ENCODE measurements at regions not wholly inside any gene's neighbourhood (a gene's known extent, or its start where the extent isn't known, plus 50 kb on each side); places are given as distances from the start of the nearest gene placed in this dataset.

- H3F3A ChIP-seq (ENCODE audit: insufficient read depth): no peaks in the 10 kb centered on the region
- no peak overlapping the region for H3K4me2 ChIP-seq (ENCODE audit: low read depth, low read length, poor library complexity, severe bottlenecking)
- no peaks in the 10 kb centered on the region for H4K20me1 ChIP-seq (ENCODE audit: low read depth, low read length)
- no peak for TF ChIP-seq EZH2phosphoT487 (conservative IDR thresholded peaks at IDR 0.05; ENCODE audit: low read length)
- no peaks in the 10 kb centered on the region for H3K36me3 ChIP-seq (ENCODE audit: low read length)
- no peaks in the 10 kb centered on the region for H3K9me2 ChIP-seq (replicated peaks; ENCODE audit: insufficient read depth, low read length)
- no peak overlapping the region for H3K9ac ChIP-seq (ENCODE audit: low read length)
- no peaks in the 10 kb centered on the region for H3K9me3 ChIP-seq (ENCODE audit: insufficient read depth, low read length)
- no peaks in the 10 kb centered on the region for H3K27me3 ChIP-seq (ENCODE audit: low read length)
- H2AFZ ChIP-seq (ENCODE audit: low read depth, low read length, severe bottlenecking): no peak overlapping the region
- no peak overlapping the region for H3K27ac ChIP-seq (ENCODE audit: low read depth, low read length)
- no peaks in the 10 kb centered on the region for H3K79me2 ChIP-seq (ENCODE audit: insufficient read depth, low read length)
- no peak overlapping the region for H3K4me3 ChIP-seq (ENCODE audit: insufficient read depth, low read length, poor library complexity, severe bottlenecking)
These were observed 97.3 kb upstream of the GOT2 start for GRCh38 chr16:58831386-58831785.

- Histone ChIP-seq H4K20me1 (ENCODE audit: low read depth, low read length) (no peaks in the 10 kb centered on the region), H3K27ac (ENCODE audit: low read depth, low read length) (no peak overlapping the region), H2AFZ (ENCODE audit: low read depth, low read length, severe bottlenecking) (no peak overlapping the region), H3K9ac (ENCODE audit: low read length) (no peak overlapping the region), H3K36me3 (ENCODE audit: low read length) (no peaks in the 10 kb centered on the region), H3F3A (ENCODE audit: insufficient read depth) (no peaks in the 10 kb centered on the region), H3K9me3 (ENCODE audit: insufficient read depth, low read length) (no peaks in the 10 kb centered on the region), H3K4me2 (ENCODE audit: low read depth, low read length, poor library complexity, severe bottlenecking) (no peak overlapping the region), H3K79me2 (ENCODE audit: insufficient read depth, low read length) (no peaks in the 10 kb centered on the region), H3K4me3 (ENCODE audit: insufficient read depth, low read length, poor library complexity, severe bottlenecking) (no peak overlapping the region), H3K9me2 (replicated peaks; ENCODE audit: insufficient read depth, low read length) (no peaks in the 10 kb centered on the region), H3K27me3 (ENCODE audit: low read length) (no peaks in the 10 kb centered on the region)
- TF ChIP-seq EZH2phosphoT487 (conservative IDR thresholded peaks at IDR 0.05; ENCODE audit: low read length): no peak
- TF ChIP-seq CTCF (IDR thresholded peaks at IDR 0.05; ENCODE audit: insufficient read depth, low read length, poor library complexity, severe bottlenecking): no peak
These were observed 94.9 kb upstream of the GOT2 start for GRCh38 chr16:58828901-58829545.

GRCh38 chr16:58824201-58824600 is 90.1 kb upstream of the GOT2 start:
- H3K4me3 ChIP-seq (ENCODE audit: insufficient read depth, low read length, poor library complexity, severe bottlenecking): no peak overlapping the region
- no peak overlapping the region for H3K9ac ChIP-seq (ENCODE audit: low read length)
- no peaks in the 10 kb centered on the region for H3K27me3 ChIP-seq (ENCODE audit: low read length)
- H2AFZ ChIP-seq (ENCODE audit: low read depth, low read length, severe bottlenecking): no peak overlapping the region
- H3K4me2 ChIP-seq (ENCODE audit: low read depth, low read length, poor library complexity, severe bottlenecking): no peak overlapping the region
- no peaks in the 10 kb centered on the region for H4K20me1 ChIP-seq (ENCODE audit: low read depth, low read length)
- no peaks in the 10 kb centered on the region for H3F3A ChIP-seq (ENCODE audit: insufficient read depth)
- no peaks in the 10 kb centered on the region for H3K9me2 ChIP-seq (replicated peaks; ENCODE audit: insufficient read depth, low read length)
- H3K36me3 ChIP-seq (ENCODE audit: low read length): no peaks in the 10 kb centered on the region
- no peak overlapping the region for H3K27ac ChIP-seq (ENCODE audit: low read depth, low read length)
- TF ChIP-seq EZH2phosphoT487 (conservative IDR thresholded peaks at IDR 0.05; ENCODE audit: low read length) (no peak), CTCF (IDR thresholded peaks at IDR 0.05; ENCODE audit: insufficient read depth, low read length, poor library complexity, severe bottlenecking) (no peak)
- no peaks in the 10 kb centered on the region for H3K79me2 ChIP-seq (ENCODE audit: insufficient read depth, low read length)
- no peaks in the 10 kb centered on the region for H3K9me3 ChIP-seq (ENCODE audit: insufficient read depth, low read length)

GRCh38 chr16:58821886-58822285 is 87.8 kb upstream of the GOT2 start:
- Histone ChIP-seq H3F3A (ENCODE audit: insufficient read depth) (no peaks in the 10 kb centered on the region), H3K27me3 (ENCODE audit: low read length) (no peaks in the 10 kb centered on the region), H3K9ac (ENCODE audit: low read length) (no peak overlapping the region), H3K9me3 (ENCODE audit: insufficient read depth, low read length) (no peaks in the 10 kb centered on the region), H4K20me1 (ENCODE audit: low read depth, low read length) (no peaks in the 10 kb centered on the region), H3K9me2 (replicated peaks; ENCODE audit: insufficient read depth, low read length) (no peaks in the 10 kb centered on the region), H2AFZ (ENCODE audit: low read depth, low read length, severe bottlenecking) (no peak overlapping the region), H3K79me2 (ENCODE audit: insufficient read depth, low read length) (no peaks in the 10 kb centered on the region), H3K27ac (ENCODE audit: low read depth, low read length) (no peak overlapping the region), H3K4me2 (ENCODE audit: low read depth, low read length, poor library complexity, severe bottlenecking) (no peak overlapping the region), H3K36me3 (ENCODE audit: low read length) (no peaks in the 10 kb centered on the region), H3K4me3 (ENCODE audit: insufficient read depth, low read length, poor library complexity, severe bottlenecking) (no peak overlapping the region)
- TF ChIP-seq CTCF (IDR thresholded peaks at IDR 0.05; ENCODE audit: insufficient read depth, low read length, poor library complexity, severe bottlenecking) (no peak), EZH2phosphoT487 (conservative IDR thresholded peaks at IDR 0.05; ENCODE audit: low read length) (no peak)

Data from SU-DHL-6 (cell line).